Ammon's horn (tissue), 1 donor: ENCODE measurements at regions not wholly inside any gene's neighbourhood (a gene's known extent, or its start where the extent isn't known, plus 50 kb on each side); places are given as distances from the start of the nearest gene placed in this dataset.
"Not testable (repeated sequence)": the region's sequence is repeated elsewhere in the genome, so short reads cannot be mapped to it uniquely, and the experiment has no call there.

ENCODE experiments used
- DNase-seq: peaks from one replicate; pipeline ENCODE4 v3.0.0-alpha.2; 2016; ENCODE audit warnings: low spot score

- DNase-seq = no peak
These were observed 109.7 kb downstream of the RAMP3 start for GRCh38 chr7:45267262-45267661.

DNA sequence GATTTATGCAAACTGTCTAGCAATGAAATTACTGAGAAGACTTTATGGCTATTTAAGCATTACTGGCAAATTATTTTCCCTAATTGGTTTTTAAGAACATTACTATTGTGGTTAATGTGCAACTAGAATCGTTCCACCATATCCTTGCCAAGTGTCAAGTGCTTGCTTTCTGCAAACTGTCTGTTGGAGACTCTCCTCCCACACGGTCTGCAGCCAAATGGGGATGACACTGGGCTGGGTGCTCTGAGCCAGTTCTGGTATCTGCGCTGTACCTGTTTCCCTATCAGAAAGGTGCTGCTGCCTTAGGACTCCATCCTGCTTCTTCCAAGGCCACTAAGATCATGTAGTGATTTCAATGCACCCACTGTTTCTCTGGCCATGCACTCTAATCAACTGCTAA lies 110.4 kb downstream of the RAMP3 start:
- DNase-seq = no peak

- DNase-seq = no peak
These were observed 111.6 kb downstream of the RAMP3 start for GRCh38 chr7:45269192-45269591.

GRCh38 chr7:45278763-45279398 lies 121.3 kb downstream of the RAMP3 start:
- DNase-seq = peak; percentile 55

- not testable (repeated sequence) for DNase-seq
These were observed 132.0 kb downstream of the RAMP3 start for GRCh38 chr7:45289611-45290010.

GRCh38 chr7:45290880-45291279 lies 133.3 kb downstream of the RAMP3 start:
- DNase-seq = no peak

- DNase-seq = no peak
These were observed 134.9 kb downstream of the RAMP3 start for GRCh38 chr7:45292481-45292880.

- no peak for DNase-seq
These were observed 135.8 kb downstream of the RAMP3 start for GRCh38 chr7:45293295-45293942.

DNA sequence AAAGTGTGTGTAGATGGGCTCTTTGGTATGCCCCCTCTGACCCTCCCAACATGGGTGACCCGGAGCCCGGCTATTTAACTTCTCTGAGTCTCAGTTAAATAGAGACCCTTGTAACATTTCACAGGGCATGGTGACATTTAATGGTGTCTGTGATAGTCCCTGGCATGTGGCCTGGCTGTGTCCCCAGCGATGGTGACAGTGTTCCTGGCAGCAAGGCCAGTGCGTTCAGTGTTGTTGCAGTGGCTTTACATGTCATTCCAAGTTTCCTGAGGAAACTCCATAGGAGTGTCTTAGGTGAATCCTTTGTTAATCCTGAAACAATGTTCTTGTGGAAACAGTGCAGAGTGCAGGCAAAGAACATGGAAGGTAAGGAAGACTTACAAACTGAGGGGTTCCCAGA lies 137.0 kb downstream of the RAMP3 start:
- DNase-seq = no peak

- DNase-seq = no peak
These were observed 137.6 kb downstream of the RAMP3 start for GRCh38 chr7:45295222-45295621.

- no peak for DNase-seq
These were observed 139.2 kb downstream of the RAMP3 start for GRCh38 chr7:45296748-45297147.

DNA sequence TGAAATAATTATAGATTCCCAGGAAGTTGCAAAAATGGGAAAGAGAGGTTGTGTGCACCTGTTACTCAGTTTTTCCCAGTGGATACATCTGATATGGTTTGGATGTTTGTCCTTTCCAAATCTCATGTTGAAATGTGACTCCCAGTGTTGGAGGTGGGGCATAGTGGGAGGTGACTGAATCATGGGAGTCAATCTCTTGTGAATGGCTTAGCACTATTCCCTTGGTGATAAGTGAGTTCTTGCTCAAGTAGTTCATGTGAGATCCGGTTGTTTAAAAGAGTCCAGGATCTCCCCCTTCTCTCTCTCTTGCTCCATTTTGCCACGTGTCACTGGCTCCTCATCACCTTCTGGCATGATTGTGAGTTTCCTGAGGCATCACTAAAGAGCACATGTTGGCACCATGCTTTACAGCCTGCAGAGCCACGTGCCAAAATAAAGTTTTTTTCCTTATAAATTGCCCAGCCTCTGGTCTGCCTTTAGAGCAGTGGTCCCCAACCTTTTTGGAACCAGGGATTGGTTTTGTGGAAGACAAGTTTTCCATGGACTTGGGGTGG lies 149.2 kb downstream of the RAMP3 start:
- DNase-seq = no peak

GRCh38 chr7:45311597-45311996 lies 154.0 kb downstream of the RAMP3 start:
- DNase-seq = no peak

DNA sequence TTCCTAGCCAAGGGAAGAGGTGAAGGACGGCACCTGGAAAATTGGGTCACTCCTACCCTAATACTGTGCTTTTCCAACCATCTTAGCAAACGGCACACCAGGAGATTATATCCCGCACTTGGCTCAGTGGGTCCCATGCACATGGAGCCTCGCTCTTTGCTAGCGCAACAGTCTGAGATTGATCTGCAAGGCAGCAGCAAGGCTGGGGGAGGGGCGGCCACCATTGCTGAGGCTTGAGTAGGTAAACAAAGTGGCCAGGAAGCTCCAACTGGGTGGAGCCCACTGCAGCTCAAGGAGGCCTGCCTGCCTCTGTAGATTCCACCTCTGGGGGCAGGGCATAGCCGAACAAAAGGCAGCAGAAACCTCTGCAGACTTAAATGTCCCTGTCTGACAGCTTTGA lies 157.9 kb downstream of the RAMP3 start:
- not testable (repeated sequence) for DNase-seq

DNA sequence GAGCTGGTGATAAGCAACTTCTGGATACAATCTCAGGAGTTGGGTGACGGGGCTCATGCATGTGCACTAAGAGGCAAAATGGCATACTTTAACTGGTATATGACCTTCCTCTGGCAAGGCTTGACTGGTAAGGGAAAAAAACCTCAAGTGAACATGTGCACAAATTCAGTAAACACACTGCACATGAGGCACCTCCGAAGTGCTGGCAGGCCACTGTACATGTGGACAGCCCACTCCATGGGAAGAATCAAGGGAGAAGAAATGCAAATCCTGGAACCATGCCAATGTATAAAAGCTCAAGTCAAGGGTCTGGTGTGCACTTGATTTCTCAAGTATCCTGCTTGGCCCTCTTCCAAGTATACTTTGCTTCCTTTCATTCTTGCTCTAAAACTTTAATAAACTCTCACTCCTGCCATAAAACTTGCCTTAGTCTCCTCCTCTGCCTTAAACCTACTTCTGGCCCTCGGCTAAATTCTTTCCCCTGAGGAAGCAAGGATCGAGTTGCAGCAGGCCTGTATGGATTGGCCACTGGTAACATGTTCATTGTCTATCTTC lies 167.2 kb downstream of the RAMP3 start:
- no peak for DNase-seq

DNA sequence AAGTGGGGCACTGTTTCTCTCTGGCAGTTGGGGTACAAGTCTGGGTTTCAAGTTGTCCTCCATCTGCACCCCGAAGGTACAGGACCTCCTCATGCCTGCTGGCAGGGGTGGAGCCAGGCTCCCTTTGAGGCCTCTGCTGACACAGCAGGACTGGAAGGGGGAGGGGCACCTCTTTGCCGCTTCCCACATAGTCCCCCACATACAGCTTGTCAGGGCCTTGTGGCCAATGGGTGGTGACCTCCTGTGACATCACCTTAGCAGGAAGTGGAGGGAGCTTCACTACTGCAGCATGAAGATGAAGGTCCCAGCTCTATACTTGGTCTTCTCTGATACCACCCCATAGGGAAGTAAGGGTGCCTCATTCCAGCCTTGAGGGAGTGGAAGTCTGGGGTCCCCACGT lies 167.8 kb downstream of the RAMP3 start:
- no peak for DNase-seq

DNA sequence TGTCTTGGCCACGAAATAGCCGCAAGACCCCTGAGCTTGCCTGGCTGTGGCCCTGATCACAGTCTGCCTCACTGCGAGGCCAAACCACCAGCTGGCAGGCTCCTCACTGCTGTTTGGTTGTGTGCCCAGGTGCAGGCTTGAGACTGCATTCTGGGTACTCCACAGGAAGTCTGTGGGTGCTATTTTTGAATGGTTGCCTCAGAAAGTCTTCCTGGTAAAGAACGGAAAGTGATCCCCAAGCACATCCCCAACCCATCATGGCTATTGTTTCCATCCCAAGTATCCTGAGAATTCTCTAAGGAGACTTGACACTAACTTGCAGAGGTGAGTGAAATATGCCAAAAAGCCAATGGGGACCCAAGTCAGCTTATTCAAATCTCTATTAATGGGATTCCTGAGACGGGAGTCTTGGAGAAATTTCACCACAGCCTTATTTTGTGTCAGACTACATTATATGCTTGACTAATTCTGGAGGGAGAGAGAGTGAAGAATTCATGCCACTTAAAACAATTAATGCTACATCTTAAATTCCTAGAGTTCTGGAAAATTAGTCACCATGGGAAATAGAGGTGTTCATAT lies 170.9 kb downstream of the RAMP3 start:
- DNase-seq = no peak

- no peak for DNase-seq
These were observed 174.0 kb downstream of the RAMP3 start for GRCh38 chr7:45331563-45331962.

- DNase-seq = not testable (repeated sequence)
These were observed 177.4 kb downstream of the RAMP3 start for GRCh38 chr7:45335024-45335423.

DNA sequence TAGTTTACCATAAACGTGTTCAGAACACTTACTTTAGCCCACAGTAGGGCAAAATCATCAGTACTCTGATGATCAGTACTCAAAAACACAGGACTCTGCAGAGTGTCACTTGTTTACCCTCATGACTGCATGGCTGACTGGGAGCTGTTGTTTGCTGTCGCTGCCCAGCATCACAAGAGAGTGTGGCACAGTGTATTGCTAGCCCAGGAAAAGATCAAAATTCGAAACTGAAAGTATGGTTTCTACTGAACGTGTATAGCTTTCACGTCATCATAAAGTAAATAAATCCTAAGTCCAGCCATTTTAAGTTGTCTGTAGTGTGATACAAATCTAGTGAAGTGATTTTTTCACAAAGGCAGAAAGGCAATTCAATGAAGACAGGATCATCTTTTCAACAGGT lies 184.6 kb downstream of the RAMP3 start:
- no peak for DNase-seq

GRCh38 chr7:45343746-45344145 lies 186.2 kb downstream of the RAMP3 start:
- no peak for DNase-seq

DNA sequence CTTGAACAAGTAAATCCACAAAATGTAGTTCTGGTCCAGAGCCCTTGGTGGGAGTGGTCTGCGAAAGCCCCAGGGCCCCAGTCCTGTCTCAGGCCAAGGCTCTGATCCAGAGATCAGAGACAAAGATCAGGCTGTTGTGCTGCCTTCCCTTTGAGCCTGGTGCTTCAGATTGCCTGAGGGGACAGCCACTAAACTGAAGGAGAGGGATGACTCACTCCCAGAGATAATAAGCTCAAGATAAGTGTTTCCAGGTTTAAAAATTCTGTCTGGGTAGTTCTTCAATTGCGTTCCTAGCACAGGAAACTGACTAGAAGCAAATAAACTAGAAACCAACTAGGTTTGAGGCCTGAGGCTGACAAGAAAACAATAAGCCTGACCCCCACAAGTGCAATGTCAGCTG lies 190.2 kb downstream of the RAMP3 start:
- no peak for DNase-seq

GRCh38 chr7:45349090-45349489 lies 191.5 kb downstream of the RAMP3 start:
- no peak for DNase-seq
